ENCODE measurements at regions not wholly inside any gene's neighbourhood (a gene's known extent, or its start where the extent isn't known, plus 50 kb on each side); places are given as distances from the start of the nearest gene placed in this dataset.

DNA sequence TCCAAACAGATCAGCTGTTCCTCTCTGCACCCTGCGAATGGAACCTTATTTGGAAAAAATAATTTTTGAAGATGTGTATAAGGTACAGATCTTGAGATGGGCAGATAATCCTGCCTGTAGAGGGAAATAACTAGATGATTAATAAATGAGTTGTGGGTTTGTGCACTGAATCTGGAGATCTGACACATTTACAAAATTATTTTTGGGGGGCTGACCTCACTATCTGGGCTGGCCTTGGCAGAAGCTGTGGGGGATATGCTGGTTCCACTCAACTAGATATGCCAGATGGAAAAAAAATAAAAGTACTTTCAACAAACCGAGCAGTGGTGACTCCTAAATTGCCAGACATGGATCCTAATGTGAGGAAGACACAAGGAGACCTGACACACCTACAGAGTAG, 552.2 kb upstream of the AMELY start (continued):
- no peak for TF ChIP-seq E2F6 (IDR thresholded peaks at IDR 0.05)
- no peak for TF ChIP-seq RBBP5 (IDR thresholded peaks at IDR 0.05; ENCODE audit: borderline replicate concordance, low read depth, low read length)
- TF ChIP-seq USF2 (IDR thresholded peaks at IDR 0.05; ENCODE audit: low read length) = no peak
- TF ChIP-seq, protein P1, sequence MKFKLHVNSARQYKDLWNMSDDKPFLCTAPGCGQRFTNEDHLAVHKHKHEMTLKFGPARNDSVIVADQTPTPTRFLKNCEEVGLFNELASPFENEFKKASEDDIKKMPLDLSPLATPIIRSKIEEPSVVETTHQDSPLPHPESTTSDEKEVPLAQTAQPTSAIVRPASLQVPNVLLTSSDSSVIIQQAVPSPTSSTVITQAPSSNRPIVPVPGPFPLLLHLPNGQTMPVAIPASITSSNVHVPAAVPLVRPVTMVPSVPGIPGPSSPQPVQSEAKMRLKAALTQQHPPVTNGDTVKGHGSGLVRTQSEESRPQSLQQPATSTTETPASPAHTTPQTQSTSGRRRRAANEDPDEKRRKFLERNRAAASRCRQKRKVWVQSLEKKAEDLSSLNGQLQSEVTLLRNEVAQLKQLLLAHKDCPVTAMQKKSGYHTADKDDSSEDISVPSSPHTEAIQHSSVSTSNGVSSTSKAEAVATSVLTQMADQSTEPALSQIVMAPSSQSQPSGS (IDR thresholded peaks at IDR 0.05; ENCODE audit: low read length) = no peak
- TF ChIP-seq RFX5 (IDR thresholded peaks at IDR 0.05; ENCODE audit: borderline replicate concordance, low read depth, low read length) = no peak
- TF ChIP-seq CEBPB (IDR thresholded peaks at IDR 0.05; ENCODE audit: low read depth, low read length) = no peak

All from H1 (cell line).